ENCODE measurements at regions not wholly inside any gene's neighbourhood (a gene's known extent, or its start where the extent isn't known, plus 50 kb on each side); places are given as distances from the start of the nearest gene placed in this dataset.

GRCh38 chr16:81180578-81180977, 57.9 kb upstream of the BCO1 start:
- Histone ChIP-seq H3K4me1 (ENCODE audit: control insufficient read depth, extremely low read depth, insufficient read depth, low read length) (peaks cover 9% of the 10 kb centered on the region), H3K27ac (ENCODE audit: control insufficient read depth, insufficient read depth, low read length) (peak overlapping the region; percentile 8), H3K79me2 (ENCODE audit: control insufficient read depth, insufficient read depth, low read length) (no peaks in the 10 kb centered on the region), H2AFZ (ENCODE audit: control insufficient read depth, low read length) (peak overlapping the region; percentile 2), H3K9me1 (ENCODE audit: control insufficient read depth, extremely low read depth, insufficient read depth, low read length) (no peaks in the 10 kb centered on the region), H3K9ac (ENCODE audit: control insufficient read depth, extremely low read depth, insufficient read depth, low read length) (no peak overlapping the region), H3K27me3 (ENCODE audit: control insufficient read depth, extremely low read depth, insufficient read depth, low read length) (no peaks in the 10 kb centered on the region), H3K9me3 (ENCODE audit: control insufficient read depth, low read depth, low read length) (no peaks in the 10 kb centered on the region), H3K4me2 (ENCODE audit: control insufficient read depth, extremely low read depth, insufficient read depth, low read depth, low read length) (peak overlapping the region; percentile 55), H4K20me1 (ENCODE audit: control insufficient read depth, extremely low read depth, insufficient read depth, low read length) (no peaks in the 10 kb centered on the region), H3K4me3 (ENCODE audit: control insufficient read depth in 2 of 3, extremely low read depth in 1 of 3, insufficient read depth in 2 of 3, low read depth in 1 of 3, low read length in 3 of 3) (no peak overlapping the region), H3K36me3 (ENCODE audit: control insufficient read depth in 2 of 2, extremely low read depth in 1 of 2, insufficient read depth in 2 of 2, low read length in 2 of 2) (no peaks in the 10 kb centered on the region)
- TF ChIP-seq CTCF (optimal IDR thresholded peaks at IDR 0.05 in 1 of 3, IDR thresholded peaks at IDR 0.05 in 1 of 3, conservative IDR thresholded peaks at IDR 0.05 in 1 of 3; ENCODE audit: extremely low read depth in 1 of 3, insufficient read depth in 2 of 3, low read length in 3 of 3): no peak
- FAIRE-seq (no peak), DNase-seq (ENCODE audit: low read depth, low spot score) (no peak)
- dilution Hi-C loops (cut with MboI; ENCODE audit: extremely low pct_ligation_motif_present, low sequenced_read_pairs): no loop called here

DNA sequence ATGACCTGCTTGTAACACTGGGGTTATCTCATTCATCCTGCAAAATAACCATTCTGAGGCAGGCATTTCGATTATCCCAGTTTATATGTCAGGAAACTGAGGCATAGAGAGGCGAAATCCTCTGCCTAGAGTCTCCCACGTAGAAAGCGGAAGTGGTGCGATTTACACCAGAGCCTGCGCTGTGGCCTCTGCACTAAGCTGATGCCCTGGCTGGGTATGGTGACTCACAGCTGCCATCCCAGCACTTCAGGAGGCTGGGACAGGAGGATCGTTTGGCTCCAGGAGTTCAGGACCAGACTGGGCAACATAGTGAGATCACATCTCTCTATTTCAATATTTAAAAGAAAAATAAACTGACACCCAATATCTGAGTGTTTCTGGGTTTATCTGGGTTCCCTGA, 59.3 kb upstream of the BCO1 start:
- no peak overlapping the region for H3K4me2 ChIP-seq (ENCODE audit: control insufficient read depth, extremely low read depth, insufficient read depth, low read depth, low read length)
- H3K9me3 ChIP-seq (ENCODE audit: control insufficient read depth, low read depth, low read length): no peaks in the 10 kb centered on the region
- FAIRE-seq (no peak), DNase-seq (ENCODE audit: low read depth, low spot score) (no peak)
- H3K9ac ChIP-seq (ENCODE audit: control insufficient read depth, extremely low read depth, insufficient read depth, low read length): no peak overlapping the region
- TF ChIP-seq EZH2 (IDR thresholded peaks at IDR 0.05; ENCODE audit: low read length) (no peak), CTCF (optimal IDR thresholded peaks at IDR 0.05 in 1 of 3, IDR thresholded peaks at IDR 0.05 in 1 of 3, conservative IDR thresholded peaks at IDR 0.05 in 1 of 3; ENCODE audit: extremely low read depth in 1 of 3, insufficient read depth in 2 of 3, low read length in 3 of 3) (no peak)
- H3K27ac ChIP-seq (ENCODE audit: control insufficient read depth, insufficient read depth, low read length): no peak overlapping the region
- no peak overlapping the region for H3K4me3 ChIP-seq (ENCODE audit: control insufficient read depth in 2 of 3, extremely low read depth in 1 of 3, insufficient read depth in 2 of 3, low read depth in 1 of 3, low read length in 3 of 3)
- peaks cover 20% of the 10 kb centered on the region for H3K4me1 ChIP-seq (ENCODE audit: control insufficient read depth, extremely low read depth, insufficient read depth, low read length)
- no peaks in the 10 kb centered on the region for H3K9me1 ChIP-seq (ENCODE audit: control insufficient read depth, extremely low read depth, insufficient read depth, low read length)
- dilution Hi-C loops (cut with MboI; ENCODE audit: extremely low pct_ligation_motif_present, low sequenced_read_pairs): no loop called here
- no peaks in the 10 kb centered on the region for H4K20me1 ChIP-seq (ENCODE audit: control insufficient read depth, extremely low read depth, insufficient read depth, low read length)
- H3K36me3 ChIP-seq (ENCODE audit: control insufficient read depth in 2 of 2, extremely low read depth in 1 of 2, insufficient read depth in 2 of 2, low read length in 2 of 2): no peaks in the 10 kb centered on the region
- no peak overlapping the region for H2AFZ ChIP-seq (ENCODE audit: control insufficient read depth, low read length)
- no peaks in the 10 kb centered on the region for H3K27me3 ChIP-seq (ENCODE audit: control insufficient read depth, extremely low read depth, insufficient read depth, low read length)
- no peaks in the 10 kb centered on the region for H3K79me2 ChIP-seq (ENCODE audit: control insufficient read depth, insufficient read depth, low read length)
